ENCODE measurements at regions not wholly inside any gene's neighbourhood (a gene's known extent, or its start where the extent isn't known, plus 50 kb on each side); places are given as distances from the start of the nearest gene placed in this dataset.

DNA sequence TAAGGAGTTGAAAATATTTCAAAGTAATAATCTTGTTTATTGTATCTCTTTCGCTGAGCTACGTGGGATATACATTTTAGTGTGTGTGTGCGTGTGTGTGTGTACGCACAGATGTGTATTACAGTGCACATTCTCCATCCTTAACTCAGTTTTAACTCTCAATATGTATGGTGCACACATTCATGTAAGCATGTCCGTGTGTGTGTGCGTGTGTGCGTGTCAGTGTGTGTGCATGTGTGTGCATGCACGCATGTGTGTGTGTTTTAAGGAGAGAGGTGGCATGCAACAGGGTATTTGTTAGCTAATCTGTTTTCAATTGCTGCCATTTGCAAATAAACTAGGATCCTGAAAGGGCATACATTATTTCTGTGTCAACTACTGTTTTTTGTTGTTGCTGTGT lies 264.9 kb upstream of the CXorf51A start:
- TF ChIP-seq, protein P1, sequence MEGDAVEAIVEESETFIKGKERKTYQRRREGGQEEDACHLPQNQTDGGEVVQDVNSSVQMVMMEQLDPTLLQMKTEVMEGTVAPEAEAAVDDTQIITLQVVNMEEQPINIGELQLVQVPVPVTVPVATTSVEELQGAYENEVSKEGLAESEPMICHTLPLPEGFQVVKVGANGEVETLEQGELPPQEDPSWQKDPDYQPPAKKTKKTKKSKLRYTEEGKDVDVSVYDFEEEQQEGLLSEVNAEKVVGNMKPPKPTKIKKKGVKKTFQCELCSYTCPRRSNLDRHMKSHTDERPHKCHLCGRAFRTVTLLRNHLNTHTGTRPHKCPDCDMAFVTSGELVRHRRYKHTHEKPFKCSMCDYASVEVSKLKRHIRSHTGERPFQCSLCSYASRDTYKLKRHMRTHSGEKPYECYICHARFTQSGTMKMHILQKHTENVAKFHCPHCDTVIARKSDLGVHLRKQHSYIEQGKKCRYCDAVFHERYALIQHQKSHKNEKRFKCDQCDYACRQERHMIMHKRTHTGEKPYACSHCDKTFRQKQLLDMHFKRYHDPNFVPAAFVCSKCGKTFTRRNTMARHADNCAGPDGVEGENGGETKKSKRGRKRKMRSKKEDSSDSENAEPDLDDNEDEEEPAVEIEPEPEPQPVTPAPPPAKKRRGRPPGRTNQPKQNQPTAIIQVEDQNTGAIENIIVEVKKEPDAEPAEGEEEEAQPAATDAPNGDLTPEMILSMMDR (IDR thresholded peaks at IDR 0.05; ENCODE audit: insufficient read depth, low read depth, low read length) = no peak
- TF ChIP-seq EZH2 (IDR thresholded peaks at IDR 0.05; ENCODE audit: insufficient read depth, low read length) = no peak
